ENCODE measurements at regions not wholly inside any gene's neighbourhood (a gene's known extent, or its start where the extent isn't known, plus 50 kb on each side); places are given as distances from the start of the nearest gene placed in this dataset.

DNA sequence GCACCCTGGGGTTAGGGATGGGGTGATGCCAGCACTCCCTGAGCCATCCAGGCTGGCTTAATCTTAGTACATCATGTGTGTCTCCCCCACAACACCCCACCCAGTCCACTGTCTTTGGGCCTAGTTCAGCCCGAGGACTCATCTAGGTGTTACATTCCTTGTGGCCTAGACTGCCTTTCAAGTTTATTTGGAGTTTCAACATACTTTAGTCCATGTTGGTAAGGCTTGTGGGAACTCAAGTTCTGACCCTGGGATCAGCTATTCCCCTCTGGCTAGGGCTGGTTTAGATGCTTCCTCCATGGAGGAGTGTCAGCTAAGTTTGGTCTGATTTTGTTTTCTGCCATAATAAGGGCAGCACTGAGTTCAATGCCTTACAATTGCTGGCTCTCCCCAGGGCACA is 302.4 kb downstream of the SMARCA2 start:
- DNase-seq: no peak

DNA sequence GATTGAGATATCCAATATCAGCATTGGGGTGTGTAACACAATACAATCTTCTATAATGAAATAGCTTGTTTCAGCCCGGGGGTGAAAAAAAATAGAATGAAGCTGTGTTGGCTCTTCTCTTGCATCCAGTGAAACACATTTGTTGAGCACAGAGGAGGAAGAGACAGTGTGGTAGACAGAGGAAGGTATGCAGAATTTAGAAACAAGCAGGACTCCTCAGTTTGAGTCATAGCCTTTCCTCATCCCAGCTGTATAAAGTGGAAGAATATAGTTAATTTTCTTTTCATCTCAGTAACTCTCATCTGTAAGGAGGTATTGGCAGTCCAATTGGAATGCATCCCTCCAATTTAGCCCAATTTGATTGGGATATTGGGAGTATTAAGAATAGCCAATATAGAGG is 302.2 kb upstream of the VLDLR start:
- DNase-seq: no peak

DNA sequence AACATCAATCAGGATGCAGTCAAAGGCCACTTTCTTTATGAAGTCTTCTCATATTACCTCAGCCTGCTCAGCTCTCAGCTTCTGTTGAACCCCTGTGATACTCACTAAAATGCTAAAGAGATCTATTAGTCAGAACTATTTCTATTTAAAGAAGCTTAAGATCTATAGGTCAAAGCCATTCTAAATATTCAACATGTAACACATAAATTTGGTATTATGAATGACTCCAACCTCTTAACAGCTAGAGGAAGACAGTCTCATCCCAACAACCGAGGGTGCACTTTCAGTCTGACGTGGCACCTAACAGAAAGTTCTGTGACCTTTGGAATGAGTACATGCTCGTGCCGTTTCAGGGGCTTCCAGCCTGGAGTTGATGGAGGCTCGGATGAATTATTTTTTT is 301.5 kb upstream of the VLDLR start:
- DNase-seq: no peak

DNA sequence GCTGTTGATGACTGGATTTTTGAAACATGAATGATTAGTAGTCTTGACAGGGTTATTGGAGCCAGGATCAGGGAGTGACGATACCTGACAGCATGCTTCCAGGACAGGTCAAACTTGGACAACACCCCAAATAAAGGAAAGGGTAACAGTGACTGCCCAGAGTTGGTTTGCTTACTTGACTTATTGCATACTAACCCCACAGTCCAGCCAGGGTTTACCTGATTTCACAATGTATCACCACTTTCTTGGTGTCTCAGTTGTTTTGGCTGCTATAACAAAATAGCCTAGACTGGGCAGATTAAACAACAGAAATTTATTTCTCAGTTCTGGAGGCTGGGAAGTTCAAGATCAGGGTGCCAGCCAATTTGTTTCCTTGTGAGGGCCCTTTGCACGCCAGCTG is 301.0 kb upstream of the VLDLR start:
- no peak for DNase-seq

DNA sequence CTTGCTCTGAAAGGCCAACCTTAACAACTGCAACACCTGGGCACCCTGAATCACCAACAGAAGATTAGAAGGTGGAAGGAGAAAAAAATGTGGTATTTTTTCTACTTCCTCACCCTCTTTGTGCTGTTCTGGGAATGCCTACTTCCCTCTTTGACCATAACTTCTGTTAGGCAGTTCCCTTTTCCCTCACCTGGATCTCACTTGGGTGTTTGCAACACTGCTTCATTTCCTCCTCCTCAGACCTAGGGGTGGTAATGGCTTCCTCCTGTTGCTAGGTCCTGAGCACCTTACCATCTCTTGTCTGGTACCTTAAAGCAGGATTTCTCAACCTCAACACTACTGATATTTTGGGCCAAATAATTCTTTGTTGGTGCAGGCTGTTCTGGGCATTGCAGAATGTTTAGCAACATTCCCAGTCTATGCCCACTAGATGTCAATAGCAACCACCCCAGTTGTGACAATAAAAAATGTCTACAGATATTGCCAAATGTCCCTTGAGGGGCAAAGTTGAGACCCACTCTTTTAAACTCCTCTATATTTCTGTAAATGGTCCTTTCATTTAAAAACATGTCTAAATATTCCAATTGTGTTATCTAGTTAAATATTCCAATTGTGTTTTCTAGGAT is 300.0 kb upstream of the VLDLR start:
- DNase-seq: no peak

DNA sequence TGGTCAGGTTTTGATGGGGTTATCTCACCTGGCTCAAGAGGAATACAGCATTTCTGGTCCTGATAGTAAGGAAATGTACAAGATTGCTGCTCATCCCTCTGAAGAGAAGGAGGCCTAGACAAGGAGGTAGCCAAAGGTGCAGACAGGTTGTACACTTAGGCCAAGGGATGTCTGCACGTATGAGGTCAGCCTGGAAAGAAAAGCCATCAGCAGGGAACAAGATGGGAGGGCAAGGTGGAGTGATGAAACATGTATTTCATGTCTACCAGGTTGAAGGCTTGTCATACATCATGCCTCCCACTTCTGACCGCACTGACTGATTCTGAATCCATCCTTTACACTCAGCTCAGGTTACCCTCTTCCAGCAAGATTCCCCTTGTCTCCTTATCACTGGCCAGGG is 296.8 kb upstream of the VLDLR start:
- DNase-seq: no peak

DNA sequence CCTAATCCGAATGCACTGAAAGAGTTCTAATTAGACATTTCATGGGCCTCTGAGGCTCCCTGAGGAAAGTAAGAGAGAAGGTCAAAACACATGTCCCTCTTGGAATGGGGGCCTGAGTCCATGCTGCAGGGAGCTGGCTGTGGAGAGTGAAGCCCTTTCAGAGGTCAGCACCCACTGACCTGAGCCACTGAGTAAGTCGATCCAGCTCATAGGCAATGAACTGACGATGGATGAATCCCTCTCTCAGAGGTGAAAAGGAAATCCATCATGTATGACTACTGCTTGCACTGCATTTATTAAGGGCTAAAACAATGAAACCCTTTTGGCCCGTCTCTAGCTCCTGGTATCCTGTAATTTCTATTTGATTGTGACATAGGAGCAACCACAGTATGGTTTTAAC is 288.9 kb upstream of the VLDLR start:
- DNase-seq: no peak

DNA sequence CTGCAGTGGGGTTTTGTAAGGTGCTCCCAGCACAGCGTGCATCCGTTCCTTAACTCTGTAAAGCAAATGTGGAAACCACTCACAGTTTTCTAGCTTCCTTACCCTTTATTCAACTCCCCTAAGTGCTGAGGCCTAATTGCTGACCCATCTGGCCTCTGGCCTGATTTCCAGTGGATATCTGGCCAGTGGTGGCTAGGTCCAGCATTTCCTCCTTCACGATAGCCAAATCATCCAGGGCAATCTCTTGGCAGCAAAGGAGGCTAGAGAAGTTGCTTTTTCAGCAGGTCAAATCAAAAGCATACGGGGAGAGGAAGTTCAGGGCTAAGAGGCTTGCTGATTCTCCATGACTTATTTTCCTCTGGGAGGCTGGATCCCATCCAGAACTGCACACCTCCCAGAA is 286.3 kb upstream of the VLDLR start:
- DNase-seq: no peak

DNA sequence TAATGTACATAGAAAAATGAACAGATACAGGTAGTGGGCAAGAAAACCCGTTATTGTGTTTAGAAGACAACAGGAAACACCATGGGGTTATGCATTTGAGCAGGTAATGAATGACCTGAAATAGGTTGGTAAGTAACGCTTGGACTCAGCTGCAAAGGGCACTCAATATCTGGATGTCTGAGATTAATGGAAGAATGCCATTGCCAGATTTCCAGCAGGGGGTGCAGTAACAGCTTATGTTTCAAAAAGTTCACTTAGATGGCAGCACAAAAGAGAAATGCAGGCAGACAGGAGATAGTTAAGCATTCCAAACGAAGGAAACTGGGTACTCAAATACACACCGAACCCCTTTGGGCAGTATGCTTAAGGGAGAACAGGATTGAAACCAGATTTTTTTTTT is 285.5 kb upstream of the VLDLR start:
- DNase-seq: no peak

DNA sequence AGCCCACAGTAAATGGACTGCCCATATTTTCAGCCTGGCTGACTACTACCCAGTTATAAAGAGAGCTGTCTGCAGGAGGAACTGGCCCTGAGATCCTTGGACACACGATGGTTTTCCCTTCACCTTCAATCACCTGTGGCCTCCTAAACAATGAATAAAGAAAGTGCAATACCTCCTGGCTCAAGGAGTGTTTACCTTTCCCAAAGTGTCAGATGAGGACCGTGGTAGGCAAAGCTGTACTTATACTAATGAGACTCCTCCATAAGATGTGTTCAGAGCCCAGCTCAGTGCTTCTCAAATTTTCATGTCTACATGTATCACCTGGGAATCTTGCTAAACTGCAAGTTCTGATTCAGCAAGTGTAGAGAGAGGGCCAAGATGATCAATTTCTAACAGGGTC is 284.5 kb upstream of the VLDLR start:
- DNase-seq: no peak

DNA sequence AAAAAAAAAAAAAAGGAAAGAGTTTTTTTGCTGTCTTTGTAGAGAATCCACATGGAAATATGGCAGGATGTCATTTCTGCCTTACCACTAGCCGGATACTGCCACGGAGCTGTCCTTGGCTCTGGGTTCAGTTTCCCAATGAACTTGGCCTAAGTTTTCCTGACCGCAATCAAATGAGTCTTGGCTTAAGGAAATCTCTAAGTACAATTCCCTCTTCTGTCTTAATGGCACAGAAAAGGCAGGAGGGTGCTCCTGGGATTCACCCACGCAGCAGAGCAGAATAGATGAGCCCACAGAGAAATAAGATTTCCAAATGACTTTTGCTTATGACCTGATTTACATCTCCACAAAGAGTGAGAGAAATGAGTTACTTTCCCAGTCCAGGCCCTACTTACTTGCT is 284.0 kb upstream of the VLDLR start:
- no peak for DNase-seq

DNA sequence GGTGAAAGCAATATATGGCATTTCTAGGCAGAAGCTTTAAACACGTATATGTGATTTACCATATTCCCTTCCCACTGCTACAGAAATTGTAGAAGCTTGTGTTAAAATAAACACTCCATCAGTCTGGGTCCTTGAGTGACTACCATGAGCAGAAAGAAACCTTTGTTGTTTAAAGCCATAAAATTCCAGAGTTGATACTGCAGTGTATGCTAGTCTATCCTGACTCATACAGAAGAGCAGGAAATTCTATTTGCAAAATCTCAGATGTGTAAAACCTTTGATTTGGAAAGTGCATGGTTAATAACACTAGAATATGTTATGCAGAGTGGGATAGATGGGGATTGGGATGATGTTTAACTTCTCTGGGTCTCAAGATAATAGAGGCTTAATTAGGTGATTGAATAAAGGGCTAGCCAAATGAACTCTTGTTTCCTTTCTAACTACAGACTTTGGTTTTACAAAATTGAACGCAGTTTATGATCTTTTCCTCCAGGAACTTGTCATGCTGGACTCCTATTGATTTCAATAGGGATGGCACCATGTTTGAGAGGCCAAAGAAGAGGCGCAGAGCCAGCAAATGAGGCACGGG is 282.7 kb upstream of the VLDLR start:
- no peak for DNase-seq

DNA sequence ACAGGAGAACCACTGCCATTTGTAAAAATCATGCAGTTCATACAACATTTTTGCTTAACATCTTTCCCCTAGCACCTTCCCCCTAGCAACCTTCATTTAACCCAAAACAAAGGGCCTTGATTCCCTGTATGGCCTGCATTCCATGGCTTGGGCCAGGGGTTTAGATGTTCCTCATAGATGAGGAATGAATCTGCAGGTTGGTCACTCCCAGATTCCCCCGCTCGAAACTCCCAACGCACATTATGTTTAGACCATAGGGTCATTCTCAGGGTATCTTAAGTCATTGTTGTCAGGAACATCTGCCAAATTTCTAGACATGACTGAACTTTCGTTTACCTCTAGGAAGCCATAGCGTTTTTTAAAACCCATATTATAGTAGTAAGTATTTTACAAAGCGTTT is 282.2 kb upstream of the VLDLR start:
- no peak for DNase-seq

DNA sequence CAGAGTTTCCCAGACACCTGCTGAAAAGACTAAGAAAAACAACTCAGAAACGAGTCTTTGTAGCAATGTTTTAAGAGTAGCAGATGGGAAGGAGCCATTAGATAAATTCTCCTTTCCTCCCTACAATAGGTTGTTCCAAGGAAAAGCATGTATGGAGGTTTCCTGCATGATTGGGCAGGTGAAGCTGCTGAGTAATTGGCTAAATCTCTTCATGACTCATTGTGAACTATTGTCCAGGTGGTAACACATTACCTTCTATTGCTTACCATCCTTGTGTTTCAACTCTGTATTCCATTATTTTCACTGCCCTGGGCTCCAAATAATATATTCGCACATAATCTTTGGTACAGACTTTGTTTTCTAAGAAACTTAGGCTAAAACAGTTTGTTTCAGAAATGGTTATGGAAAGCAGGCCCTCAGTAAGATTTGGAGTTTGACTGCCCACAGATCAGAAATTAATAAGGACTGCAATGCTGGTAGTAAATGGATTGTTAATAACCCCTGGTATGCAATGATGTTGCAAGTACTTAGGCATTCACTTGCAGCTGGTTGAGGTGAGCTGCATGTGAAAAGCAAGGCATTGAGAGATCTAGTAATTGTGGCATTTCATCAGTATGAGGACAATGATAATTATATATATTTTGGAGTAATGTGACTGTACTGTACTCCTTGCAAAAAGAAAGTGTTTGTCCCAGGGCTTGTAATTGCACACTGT is 281.4 kb upstream of the VLDLR start:
- DNase-seq: no peak

DNA sequence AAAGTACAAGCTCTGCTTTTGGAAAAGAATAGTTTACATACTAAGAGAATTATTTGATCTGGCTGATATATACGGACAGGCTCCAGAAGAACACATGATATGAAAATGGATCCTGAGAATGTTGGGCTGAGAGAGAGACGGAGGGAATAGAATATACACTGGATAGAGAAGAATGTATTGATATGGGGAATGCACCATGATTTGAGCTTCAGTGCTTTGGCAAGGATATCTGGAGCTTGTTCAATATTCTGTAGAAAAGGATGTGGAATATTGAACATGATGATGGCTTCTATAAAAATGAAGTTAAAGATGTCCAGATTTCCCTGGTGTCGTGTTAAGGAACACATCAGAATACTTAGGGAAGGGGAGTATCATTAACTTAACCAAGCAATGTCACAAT is 280.5 kb upstream of the VLDLR start:
- no peak for DNase-seq

DNA sequence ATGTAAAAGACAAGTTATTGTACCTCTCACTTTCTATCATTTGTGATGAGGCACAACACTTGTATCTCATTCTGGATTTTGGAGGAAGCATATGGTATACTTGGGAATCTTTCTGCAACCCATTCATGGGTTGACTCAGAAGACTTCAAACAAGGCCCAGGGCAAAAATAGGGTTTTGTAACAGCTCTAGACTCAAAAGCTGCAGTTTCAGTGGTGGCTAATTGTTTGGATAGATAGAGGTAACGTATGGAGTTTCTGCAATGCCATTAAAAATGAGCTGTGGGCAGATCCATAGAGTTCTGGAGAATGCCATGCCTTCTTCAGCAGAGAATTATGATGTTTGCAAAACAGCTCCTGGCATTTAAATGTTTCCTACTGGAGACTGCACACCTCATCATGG is 279.6 kb upstream of the VLDLR start:
- DNase-seq: no peak

DNA sequence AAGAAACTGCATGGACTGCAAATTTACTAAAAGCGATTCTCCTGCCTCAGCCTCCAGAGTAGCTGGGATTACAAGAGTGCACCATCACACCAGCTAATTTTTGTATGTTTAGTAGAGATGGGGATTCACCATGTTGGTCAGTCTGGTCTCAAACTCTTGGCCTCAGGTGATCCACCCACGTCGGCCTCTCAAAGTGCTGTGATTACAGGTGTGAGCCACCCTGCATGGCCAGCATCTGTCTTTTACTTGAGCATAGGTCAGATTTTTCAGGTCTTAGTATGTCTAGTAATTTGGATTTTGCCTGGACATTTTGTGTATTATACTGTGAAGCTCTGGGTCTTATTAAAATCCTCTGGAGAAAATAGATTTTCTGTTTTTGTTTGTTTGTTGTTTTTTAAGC is 277.8 kb upstream of the VLDLR start:
- no peak for DNase-seq

DNA sequence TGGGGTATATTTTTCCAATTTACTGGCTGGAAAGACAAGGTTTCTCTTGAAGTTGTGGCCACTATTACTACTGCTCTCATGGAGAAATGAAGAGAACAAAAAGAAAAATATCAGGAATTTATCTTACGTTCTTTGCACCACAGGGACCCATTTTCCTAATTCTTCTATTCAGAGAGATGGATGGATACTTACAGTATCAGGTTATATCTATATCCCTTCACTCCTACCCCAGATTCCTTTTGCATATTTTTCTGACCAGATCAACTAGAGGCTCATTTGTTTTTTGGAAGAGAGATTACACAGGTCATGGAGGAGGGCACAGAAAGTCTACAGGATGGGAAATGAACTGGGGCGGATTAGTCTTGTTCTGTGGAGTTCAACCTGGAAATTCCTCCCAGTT is 277.2 kb upstream of the VLDLR start:
- no peak for DNase-seq

DNA sequence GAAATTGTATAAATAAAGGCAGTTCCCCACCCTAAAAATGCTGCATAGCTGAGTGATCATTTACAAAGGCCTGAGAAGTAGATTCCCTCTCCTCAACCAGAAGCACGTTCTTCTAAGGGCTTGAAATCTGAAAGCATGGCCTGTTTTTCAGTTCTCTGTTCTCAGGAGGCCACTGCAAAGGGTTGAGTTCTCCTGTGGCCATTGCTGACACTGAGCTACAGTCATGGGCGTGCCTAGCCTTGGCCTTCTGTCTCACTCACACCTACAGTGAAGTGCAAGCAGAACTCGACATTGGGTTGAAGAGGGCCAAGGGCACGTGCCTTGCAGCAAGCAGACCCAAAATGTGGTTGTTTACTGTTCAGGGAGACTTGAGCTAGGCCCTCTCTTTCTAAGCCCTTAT is 276.6 kb upstream of the VLDLR start:
- DNase-seq: no peak

DNA sequence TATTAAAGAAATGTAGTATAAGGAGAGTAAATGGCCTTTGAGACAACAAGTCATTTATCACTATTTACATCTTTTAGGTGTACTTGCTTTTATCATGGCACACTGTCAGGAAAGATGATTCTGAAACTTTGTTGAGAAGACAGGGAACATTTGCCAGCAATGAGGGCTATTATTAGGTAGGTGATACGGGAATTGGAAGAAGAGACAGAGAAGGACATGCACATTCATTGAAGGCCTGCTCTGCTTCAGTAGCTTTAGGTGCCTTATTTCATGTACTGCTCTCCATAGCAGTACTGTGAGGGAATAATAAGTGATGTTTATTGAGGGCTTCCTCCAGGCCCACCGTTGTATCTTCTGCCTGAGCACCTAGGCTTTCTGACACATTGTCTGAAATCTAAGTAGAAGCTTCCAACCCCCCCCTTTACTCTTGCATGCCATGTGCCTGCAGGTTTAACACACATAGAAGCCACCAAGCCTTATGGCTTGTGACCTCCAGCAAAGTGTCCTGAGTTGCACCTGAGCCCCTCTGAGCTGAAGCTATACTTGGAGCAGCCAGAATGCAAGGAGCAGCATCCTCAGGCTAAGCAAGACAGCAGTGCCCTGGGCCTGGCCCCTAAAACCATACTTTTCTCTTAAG is 275.2 kb upstream of the VLDLR start:
- DNase-seq: no peak

DNA sequence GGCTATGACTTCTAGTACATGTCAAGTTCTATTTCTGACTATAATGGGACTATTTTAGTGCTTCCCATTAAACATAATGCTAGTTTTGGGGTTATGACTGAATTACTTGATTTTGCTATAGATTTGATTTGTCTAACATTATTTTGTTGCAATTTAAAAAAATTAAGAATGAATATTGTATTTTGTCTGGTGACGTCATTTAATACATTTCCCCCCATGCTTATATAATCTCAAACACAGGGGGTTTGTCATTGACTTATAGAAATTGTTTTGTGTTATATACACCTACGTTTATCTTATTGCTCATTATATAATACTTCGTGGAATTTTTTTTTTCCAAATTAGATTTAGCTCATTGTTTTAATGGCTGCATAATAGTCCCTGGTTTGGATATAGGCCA is 270.3 kb upstream of the VLDLR start:
- DNase-seq: no peak

DNA sequence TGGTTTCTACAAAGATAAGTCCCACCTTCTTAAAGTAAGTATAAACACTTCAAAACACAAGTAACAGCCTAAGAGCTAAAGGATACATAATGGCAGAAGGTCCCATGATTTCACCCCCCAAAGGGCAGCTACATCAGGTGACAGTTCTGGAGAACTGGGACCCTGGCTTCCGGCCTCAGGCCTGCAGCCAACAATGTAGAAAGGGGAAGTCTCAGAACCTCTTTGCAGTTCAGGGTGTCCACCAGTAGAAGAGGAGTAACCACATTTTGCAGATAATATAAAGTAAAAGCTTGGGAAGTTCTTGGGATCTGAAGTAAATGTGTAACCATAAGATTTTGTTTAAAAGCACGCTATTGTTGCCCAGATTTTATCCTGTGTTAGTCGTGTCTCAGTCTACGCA is 267.4 kb upstream of the VLDLR start:
- DNase-seq: no peak

DNA sequence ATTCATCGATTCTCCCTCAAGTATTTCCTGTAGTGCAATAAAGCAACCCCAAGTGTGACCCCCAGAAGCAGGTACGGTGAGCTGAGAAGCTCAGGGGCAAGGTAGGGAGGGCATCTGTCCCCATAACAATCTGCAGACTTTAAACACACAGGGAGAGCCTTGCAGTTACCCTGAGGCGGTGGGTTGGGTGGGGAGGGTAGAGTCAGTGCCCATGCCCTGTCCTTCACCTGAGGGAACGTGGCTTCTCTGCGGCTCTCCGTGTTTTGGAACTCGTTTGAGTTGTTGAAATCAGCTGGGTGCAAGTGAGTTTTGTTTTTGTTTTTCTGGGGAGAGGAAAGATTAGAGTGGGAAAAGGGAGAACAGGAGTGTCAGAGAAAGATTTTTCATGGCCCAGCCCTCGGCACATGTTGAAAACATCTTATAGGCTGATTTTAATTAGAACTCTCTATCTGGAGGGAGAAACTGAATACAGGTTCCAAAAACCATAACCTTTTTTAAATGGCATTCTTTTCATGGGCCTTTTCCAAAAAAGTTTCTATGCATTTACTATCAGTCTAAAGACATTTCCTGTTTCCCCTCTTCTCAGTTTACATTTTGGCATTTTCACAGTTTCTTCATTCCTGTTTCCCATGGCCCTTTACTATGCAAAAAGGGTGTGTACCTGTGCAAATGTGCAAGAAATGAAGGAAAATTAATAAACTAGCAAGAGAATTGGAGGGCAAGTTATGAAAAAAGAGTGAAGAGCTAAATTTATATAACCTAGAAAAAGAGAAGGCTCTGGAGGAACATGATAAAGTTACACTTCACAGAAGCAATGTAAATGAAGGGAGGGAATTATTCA is 266.5 kb upstream of the VLDLR start:
- no peak for DNase-seq

DNA sequence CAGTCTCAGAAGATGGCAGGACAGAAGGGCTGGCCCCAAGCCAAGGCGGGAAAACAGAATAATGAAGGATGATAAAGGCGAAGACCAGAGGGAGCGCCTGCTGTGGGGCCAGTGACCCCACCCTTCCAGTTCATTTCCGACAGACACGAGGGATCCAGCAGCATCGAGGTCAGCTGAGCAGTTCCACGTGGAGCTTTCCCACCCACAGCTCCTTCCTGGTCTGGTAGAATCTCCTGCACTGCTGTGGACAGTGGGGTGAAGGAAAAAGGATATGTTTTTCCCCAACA is 265.9 kb upstream of the VLDLR start:
- DNase-seq: no peak

Measured in hippocampal formation (tissue), 2 donors.